GM18951 (cell line): ENCODE measurements at regions not wholly inside any gene's neighbourhood (a gene's known extent, or its start where the extent isn't known, plus 50 kb on each side); places are given as distances from the start of the nearest gene placed in this dataset.
"Not testable (repeated sequence)": the region's sequence is repeated elsewhere in the genome, so short reads cannot be mapped to it uniquely, and the experiment has no call there.

Experiments used
- POLR2A ChIP-seq: IDR thresholded peaks from 4 replicates; pipeline ENCODE4 v1.6.1; 2011; ENCODE audit warnings: mild to moderate bottlenecking; ENCODE audit not compliant: insufficient read length, insufficient read depth; ENCODE audit errors: extremely low read depth
- in situ Hi-C: fragments of 300-500 bp; cut with MboI; formaldehyde crosslinking; loops from one replicate; pipeline ENCODE4 v1.12.0; 2022; ENCODE audit warnings: low sequenced_read_pairs, mixed read lengths, inconsistent platforms; ENCODE audit not compliant: unreplicated experiment

GRCh38 chr3:59388555-59389270 is 338.9 kb upstream of the CFAP20DC start:
- TF ChIP-seq POLR2A = no peak
- in situ Hi-C loops = no loop called here

GRCh38 chr3:59386165-59386564 is 336.3 kb upstream of the CFAP20DC start:
- no peak for TF ChIP-seq POLR2A
- in situ Hi-C loops = no loop called here

DNA sequence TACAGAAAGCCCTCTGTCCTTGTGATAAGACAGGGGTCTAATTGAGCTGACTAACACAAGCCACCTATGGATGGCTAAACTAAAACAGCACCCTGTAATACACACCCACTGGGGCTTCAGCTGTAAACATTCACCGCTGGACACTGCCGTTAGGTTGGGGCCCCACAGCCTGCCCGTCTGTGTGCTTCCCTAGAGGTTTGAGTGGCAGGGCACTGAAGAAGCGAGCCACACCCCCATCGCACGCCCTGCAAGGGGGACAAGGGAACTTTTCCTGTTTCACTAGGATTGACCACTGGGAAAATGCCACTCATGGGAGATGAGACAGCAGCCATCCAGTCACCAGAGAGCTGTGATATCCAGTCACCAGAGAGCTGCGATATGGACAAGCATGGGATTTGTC is 335.7 kb upstream of the CFAP20DC start:
- TF ChIP-seq POLR2A = no peak
- in situ Hi-C loops = no loop called here

DNA sequence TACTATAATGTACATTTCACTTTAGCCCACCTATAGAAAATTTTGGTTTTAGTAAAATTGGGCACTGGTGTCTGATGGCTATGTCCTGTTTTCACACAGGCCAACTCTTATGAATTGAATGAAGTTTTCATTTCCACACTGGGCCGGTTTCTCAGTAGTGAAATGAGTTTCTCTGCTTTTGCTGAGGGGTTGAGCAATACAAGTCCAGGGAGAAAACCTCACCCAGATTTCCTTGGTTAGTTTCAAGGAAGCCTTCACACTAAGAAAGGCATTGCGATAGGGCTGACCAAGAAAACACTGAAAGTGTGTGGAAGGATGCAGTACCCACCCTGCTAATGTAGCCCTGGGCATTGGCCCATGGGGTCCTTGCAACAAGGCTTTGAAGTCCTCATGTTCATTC is 331.5 kb upstream of the CFAP20DC start:
- in situ Hi-C loops = no loop called here

GRCh38 chr3:59380146-59380545 is 330.3 kb upstream of the CFAP20DC start:
- TF ChIP-seq POLR2A = no peak
- in situ Hi-C loops = no loop called here

More for the DNA sequence above, 331.5 kb upstream of the CFAP20DC start:
- TF ChIP-seq POLR2A = no peak

GRCh38 chr3:59374818-59375211 is 325.0 kb upstream of the CFAP20DC start:
- TF ChIP-seq POLR2A = no peak
- in situ Hi-C loops = no loop called here

GRCh38 chr3:59374091-59374817 is 324.4 kb upstream of the CFAP20DC start:
- in situ Hi-C loops = no loop called here
- no peak for TF ChIP-seq POLR2A

DNA sequence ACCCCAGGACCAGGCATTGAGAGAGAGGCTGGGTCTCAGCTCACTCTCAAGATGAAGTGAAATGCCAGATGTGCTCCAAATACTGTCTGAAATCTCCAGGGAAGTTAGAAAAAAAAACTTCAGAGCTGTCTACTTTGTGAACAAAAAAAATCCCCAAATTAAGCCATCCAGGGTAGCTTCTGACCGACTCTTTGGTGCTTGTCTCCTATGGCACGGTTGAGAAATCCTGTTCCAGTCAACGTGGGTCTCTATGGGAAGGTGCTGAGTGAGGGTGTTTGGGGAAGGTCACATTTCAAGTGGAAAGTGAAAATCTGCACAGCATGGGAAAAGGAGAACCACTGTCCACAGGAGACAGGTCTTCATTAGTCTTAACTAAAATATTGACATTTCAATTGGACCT is 322.5 kb upstream of the CFAP20DC start:
- in situ Hi-C loops = no loop called here
- no peak for TF ChIP-seq POLR2A

DNA sequence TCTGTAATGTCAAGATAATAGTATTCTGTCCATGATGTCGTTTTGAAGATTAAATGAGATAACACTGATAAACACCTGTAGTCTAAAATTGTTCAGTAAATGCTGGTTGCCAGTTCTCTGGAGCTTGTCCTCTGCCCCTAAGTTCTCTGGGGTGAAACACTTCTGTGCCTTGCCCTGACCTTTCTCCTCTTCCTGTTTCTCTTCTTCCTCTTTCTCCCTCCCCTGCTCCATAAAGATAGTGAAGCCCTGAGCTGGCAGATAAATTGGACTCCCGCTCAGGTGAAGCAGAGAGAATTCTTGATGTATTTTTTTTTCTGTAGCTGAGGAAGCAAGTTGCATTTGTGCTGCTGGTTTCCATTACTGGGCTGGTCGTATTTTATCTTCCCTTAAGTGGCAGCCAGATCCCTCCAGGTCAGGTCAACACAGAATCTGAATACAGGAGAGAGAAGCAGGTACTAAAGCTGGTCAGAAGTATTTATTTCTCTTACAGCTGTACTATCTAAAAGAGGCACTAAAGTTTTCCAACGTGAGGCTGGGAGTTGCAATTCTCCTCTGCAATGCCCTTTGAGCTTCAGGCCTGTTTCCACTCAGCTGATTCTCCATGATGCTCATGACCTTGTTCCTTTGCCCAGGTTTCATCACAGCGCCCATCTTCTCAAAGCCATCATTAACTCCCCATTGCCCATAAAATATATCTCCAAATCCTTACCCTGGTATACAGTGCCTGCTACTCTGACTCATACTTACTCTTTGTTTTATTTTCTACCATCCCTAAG is 319.3 kb upstream of the CFAP20DC start:
- in situ Hi-C loops = no loop called here
- TF ChIP-seq POLR2A = no peak

DNA sequence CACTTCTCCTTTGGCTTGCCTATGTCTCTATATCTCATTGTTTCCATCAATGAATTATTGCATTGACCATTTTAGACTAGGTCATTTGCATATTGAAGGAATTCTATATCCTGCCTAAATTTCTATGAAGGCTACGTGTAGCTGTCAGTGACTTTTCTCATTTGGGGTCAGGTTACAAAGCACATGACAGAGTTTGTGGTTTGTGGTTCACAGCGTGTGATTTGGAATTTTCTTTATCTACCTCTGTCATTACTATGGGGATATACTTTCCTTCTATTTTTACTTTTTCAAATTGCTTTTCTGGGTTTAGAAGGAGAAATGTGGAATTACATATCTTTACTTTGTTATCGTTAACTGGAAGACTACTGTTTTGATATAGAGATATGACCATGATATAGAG is 317.3 kb upstream of the CFAP20DC start:
- no peak for TF ChIP-seq POLR2A
- in situ Hi-C loops = no loop called here

DNA sequence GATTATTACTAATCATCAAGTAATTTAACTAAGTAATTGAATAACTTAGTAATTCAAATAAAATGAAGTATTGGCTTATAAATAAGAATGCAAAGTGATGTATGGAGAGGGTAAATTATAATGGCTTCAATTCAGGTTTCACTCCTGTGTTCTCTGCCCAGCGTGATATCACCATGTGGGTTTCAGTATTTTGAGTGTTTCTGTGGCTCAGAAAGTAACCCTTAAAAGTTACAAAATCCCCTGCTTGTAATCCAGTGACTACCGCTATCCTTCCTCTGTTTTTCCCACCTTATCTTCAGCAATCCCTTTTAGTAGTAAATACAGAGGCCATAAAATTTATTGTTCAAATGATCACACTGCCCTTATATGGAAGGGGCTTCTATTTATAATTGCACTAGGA is 316.4 kb upstream of the CFAP20DC start:
- no peak for TF ChIP-seq POLR2A
- in situ Hi-C loops = no loop called here

- no peak for TF ChIP-seq POLR2A
- in situ Hi-C loops = no loop called here
These were observed 314.7 kb upstream of the CFAP20DC start for GRCh38 chr3:59364496-59364895.

DNA sequence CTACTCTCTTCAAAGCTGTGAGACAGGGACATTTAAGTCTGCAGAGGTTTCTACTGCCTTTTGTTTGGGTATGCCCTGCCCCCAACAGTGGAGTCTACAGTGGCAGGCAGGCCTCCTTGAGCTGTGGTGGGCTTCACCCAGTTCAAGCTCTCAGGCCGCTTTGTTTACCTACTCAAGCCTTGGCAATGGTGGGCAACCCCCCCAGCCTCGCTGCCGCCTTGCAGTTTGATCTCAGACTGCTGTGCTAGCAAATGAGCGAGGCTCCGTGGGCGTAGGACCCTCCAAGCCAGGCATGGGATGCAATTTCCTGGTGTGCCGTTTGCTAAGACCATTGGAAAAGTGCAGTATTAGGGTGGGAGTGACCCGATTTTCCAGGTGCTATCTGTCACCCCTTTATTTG is 310.5 kb upstream of the CFAP20DC start:
- in situ Hi-C loops = not testable (repeated sequence)

GRCh38 chr3:59341459-59341858 is 291.6 kb upstream of the CFAP20DC start:
- no peak for TF ChIP-seq POLR2A
- in situ Hi-C loops = no loop called here

- in situ Hi-C loops = no loop called here
- TF ChIP-seq POLR2A = no peak
These were observed 290.0 kb upstream of the CFAP20DC start for GRCh38 chr3:59339818-59340217.
